OCI-LY3 (cell line): ENCODE measurements at regions not wholly inside any gene's neighbourhood (a gene's known extent, or its start where the extent isn't known, plus 50 kb on each side); places are given as distances from the start of the nearest gene placed in this dataset.

Experiments used
- H2AFZ ChIP-seq: fragments of 200-600, 300-600 bp; shearing (Covaris generic); 2 replicates; pipeline ENCODE4 v1.6.0; 2014; ENCODE audit warnings: antibody characterized with exemption, low read depth, low read length
- H3K27ac ChIP-seq: fragments of 200-600, 300-600 bp; sonication (generic); 2 replicates; pipeline ENCODE4 v1.5.1; 2014; ENCODE audit warnings: mild to moderate bottlenecking, low read length, moderate library complexity, mixed read lengths
- H3K27me3 ChIP-seq: fragments of 200-600, 300-600 bp; sonication (generic); 2 replicates; pipeline ENCODE4 v1.6.1; 2014; ENCODE audit warnings: low read depth, low read length, mixed read lengths
- H3K36me3 ChIP-seq: fragments of 200-600, 300-600 bp; sonication (generic); replicated peaks from 2 replicates; pipeline ENCODE3; 2014; ENCODE audit warnings: low read depth, low read length, mixed read lengths
- H3K4me1 ChIP-seq: fragments of 300-600, 200-600 bp; sonication (generic); 2 replicates; pipeline ENCODE4 v1.6.1; 2014; ENCODE audit warnings: low read length, mixed read lengths
- H3K4me2 ChIP-seq: fragments of 200-600, 300-600 bp; sonication (generic); 2 replicates; pipeline ENCODE4 v1.6.1; 2014; ENCODE audit warnings: low read length, mixed read lengths
- H3K4me3 ChIP-seq: fragments of 300-600, 200-600 bp; sonication (generic); 2 replicates; pipeline ENCODE4 v1.5.1; 2014; ENCODE audit warnings: antibody characterized with exemption, mild to moderate bottlenecking, low read length, moderate library complexity
- H3K79me2 ChIP-seq: fragments of 300-600, 200-600 bp; shearing (Covaris generic); 2 replicates; pipeline ENCODE4 v1.6.1; 2014; ENCODE audit warnings: mild to moderate bottlenecking, low read length, mixed read lengths
- H3K9ac ChIP-seq: fragments of 300-600, 200-600 bp; shearing (Covaris generic); 2 replicates; pipeline ENCODE4 v1.6.0; 2014; ENCODE audit warnings: mild to moderate bottlenecking, low read length, moderate library complexity
- H3K9me3 ChIP-seq: fragments of 200-600, 300-600 bp; shearing (Covaris generic); 2 replicates; pipeline ENCODE4 v1.6.1; 2014; ENCODE audit warnings: low read length, mixed read lengths; ENCODE audit not compliant: insufficient read depth
- H4K20me1 ChIP-seq: fragments of 200-600, 300-600 bp; sonication (generic); 2 replicates; pipeline ENCODE4 v1.6.1; 2016; ENCODE audit warnings: low read length, mixed read lengths; ENCODE audit not compliant: insufficient read depth
- CTCF ChIP-seq: fragments of 200-600, 300-600 bp; sonication (generic); IDR thresholded peaks from 2 replicates; pipeline ENCODE4 v1.5.1; 2014; ENCODE audit warnings: antibody characterized with exemption, low read length, low read depth
- EZH2phosphoT487 ChIP-seq: fragments of 200-600 bp; shearing (Covaris generic); IDR thresholded peaks from 2 replicates; pipeline ENCODE4 v1.6.1; 2018; ENCODE audit warnings: antibody characterized with exemption, mixed run types, low read depth

- no peaks in the 10 kb centered on the region for H3K36me3 ChIP-seq
- H3K27me3 ChIP-seq = no peaks in the 10 kb centered on the region
- H3K9ac ChIP-seq = peak overlapping the region; percentile 53
- H3K4me3 ChIP-seq = peak overlapping the region; percentile 55
- H4K20me1 ChIP-seq = no peaks in the 10 kb centered on the region
- TF ChIP-seq EZH2phosphoT487 (no peak), CTCF (no peak)
- no peak overlapping the region for H2AFZ ChIP-seq
- H3K79me2 ChIP-seq = no peaks in the 10 kb centered on the region
- peak overlapping the region; percentile 61 for H3K4me2 ChIP-seq
- H3K4me1 ChIP-seq = peaks cover 34% of the 10 kb centered on the region
- no peaks in the 10 kb centered on the region for H3K9me3 ChIP-seq
- H3K27ac ChIP-seq = peak overlapping the region; percentile 88
Measured at GRCh38 chr3:104717828-104718196, 648.9 kb upstream of the ALCAM start.

GRCh38 chr3:104723000-104723399 lies 643.7 kb upstream of the ALCAM start:
- TF ChIP-seq EZH2phosphoT487 (no peak), CTCF (no peak)
- no peak overlapping the region for H3K4me3 ChIP-seq
- H3K4me1 ChIP-seq = peaks cover 26% of the 10 kb centered on the region
- H3K9me3 ChIP-seq = no peaks in the 10 kb centered on the region
- H3K79me2 ChIP-seq = no peaks in the 10 kb centered on the region
- H3K9ac ChIP-seq = no peak overlapping the region
- no peak overlapping the region for H3K27ac ChIP-seq
- H3K36me3 ChIP-seq = no peaks in the 10 kb centered on the region
- H4K20me1 ChIP-seq = no peaks in the 10 kb centered on the region
- no peak overlapping the region for H3K4me2 ChIP-seq
- H2AFZ ChIP-seq = no peak overlapping the region
- H3K27me3 ChIP-seq = no peaks in the 10 kb centered on the region

GRCh38 chr3:104731074-104731473 lies 635.6 kb upstream of the ALCAM start:
- Histone ChIP-seq H3K4me3 (no peak overlapping the region), H3K4me2 (no peak overlapping the region), H4K20me1 (no peaks in the 10 kb centered on the region), H2AFZ (no peak overlapping the region), H3K4me1 (peaks cover 5% of the 10 kb centered on the region; the same call in 1 of the 2 replicates), H3K27me3 (no peaks in the 10 kb centered on the region), H3K9ac (no peak overlapping the region), H3K36me3 (no peaks in the 10 kb centered on the region), H3K9me3 (no peaks in the 10 kb centered on the region), H3K27ac (no peak overlapping the region), H3K79me2 (no peaks in the 10 kb centered on the region)
- TF ChIP-seq EZH2phosphoT487 (no peak), CTCF (no peak)

GRCh38 chr3:104734627-104735026 lies 632.1 kb upstream of the ALCAM start:
- Histone ChIP-seq H3K9me3 (no peaks in the 10 kb centered on the region), H3K27ac (no peak overlapping the region), H2AFZ (no peak overlapping the region), H3K36me3 (no peaks in the 10 kb centered on the region), H3K4me1 (peaks cover 5% of the 10 kb centered on the region; the same call in 1 of the 2 replicates), H4K20me1 (no peaks in the 10 kb centered on the region), H3K4me2 (no peak overlapping the region), H3K4me3 (no peak overlapping the region), H3K27me3 (no peaks in the 10 kb centered on the region), H3K79me2 (no peaks in the 10 kb centered on the region), H3K9ac (no peak overlapping the region)
- TF ChIP-seq EZH2phosphoT487 (no peak), CTCF (no peak)
